ENCODE measurements at regions not wholly inside any gene's neighbourhood (a gene's known extent, or its start where the extent isn't known, plus 50 kb on each side); places are given as distances from the start of the nearest gene placed in this dataset.

DNA sequence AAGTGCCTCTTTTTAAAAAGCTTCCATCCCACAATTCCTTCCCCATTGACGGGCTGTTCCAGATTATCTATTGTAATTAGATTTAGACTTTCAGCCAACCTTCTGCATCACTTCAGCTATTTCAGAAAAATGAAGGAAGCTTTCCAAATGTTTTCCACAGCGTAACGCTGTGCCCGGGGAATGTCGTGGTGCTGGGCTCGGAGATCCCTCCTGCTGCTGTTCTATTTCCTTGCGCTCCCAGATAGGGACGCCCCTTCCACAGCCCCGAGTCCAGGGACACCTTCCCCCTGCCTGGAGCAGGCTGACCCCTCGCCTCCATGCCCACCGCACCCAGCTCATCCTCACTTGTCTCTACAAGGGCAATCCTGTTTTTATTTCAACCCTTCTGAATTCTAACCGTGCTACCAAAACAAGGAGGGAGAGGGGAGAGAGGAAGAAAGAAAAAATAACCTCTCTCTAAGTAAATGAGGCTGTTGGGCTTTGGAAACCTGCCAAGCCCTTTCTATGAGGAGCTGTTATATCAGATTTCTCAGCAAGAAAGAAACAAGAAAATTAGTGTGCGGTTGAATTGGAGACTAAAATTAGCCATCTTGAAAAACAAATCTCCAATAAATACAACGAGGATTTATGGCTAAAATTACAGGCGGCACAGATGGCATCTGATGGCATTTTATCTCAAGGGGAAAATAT lies 366.9 kb downstream of the BRD1 start (continued):
- TF ChIP-seq PATZ1 (CRISPR knock-in tag; IDR thresholded peaks at IDR 0.05; ENCODE audit: borderline replicate concordance), result no peak

GRCh38 chr22:49460091-49460490 lies 367.6 kb downstream of the BRD1 start:
- no peak for ATAC-seq
- no peak for TF ChIP-seq ZNF70 (CRISPR knock-in tag; IDR thresholded peaks at IDR 0.05)
- no peak for TF ChIP-seq ESRRG (CRISPR knock-in tag; IDR thresholded peaks at IDR 0.05)
- TF ChIP-seq ARNTL (CRISPR knock-in tag; IDR thresholded peaks at IDR 0.05; ENCODE audit: borderline replicate concordance, low read depth), result no peak
- TF ChIP-seq ZFP30 (CRISPR knock-in tag; IDR thresholded peaks at IDR 0.05), result no peak
- TF ChIP-seq RARB (CRISPR knock-in tag; IDR thresholded peaks at IDR 0.05), result no peak
- no peak for TF ChIP-seq PATZ1 (CRISPR knock-in tag; IDR thresholded peaks at IDR 0.05; ENCODE audit: borderline replicate concordance)
- TF ChIP-seq PPARA (CRISPR knock-in tag; IDR thresholded peaks at IDR 0.05; ENCODE audit: borderline replicate concordance), result no peak
- TF ChIP-seq CSDC2 (CRISPR knock-in tag; IDR thresholded peaks at IDR 0.05), result no peak
- TF ChIP-seq, protein P1, sequence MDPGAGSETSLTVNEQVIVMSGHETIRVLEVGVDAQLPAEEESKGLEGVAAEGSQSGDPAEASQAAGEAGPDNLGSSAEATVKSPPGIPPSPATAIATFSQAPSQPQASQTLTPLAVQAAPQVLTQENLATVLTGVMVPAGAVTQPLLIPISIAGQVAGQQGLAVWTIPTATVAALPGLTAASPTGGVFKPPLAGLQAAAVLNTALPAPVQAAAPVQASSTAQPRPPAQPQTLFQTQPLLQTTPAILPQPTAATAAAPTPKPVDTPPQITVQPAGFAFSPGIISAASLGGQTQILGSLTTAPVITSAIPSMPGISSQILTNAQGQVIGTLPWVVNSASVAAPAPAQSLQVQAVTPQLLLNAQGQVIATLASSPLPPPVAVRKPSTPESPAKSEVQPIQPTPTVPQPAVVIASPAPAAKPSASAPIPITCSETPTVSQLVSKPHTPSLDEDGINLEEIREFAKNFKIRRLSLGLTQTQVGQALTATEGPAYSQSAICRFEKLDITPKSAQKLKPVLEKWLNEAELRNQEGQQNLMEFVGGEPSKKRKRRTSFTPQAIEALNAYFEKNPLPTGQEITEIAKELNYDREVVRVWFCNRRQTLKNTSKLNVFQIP (CRISPR knock-in tag; IDR thresholded peaks at IDR 0.05; ENCODE audit: borderline replicate concordance, low read depth), result no peak
- TF ChIP-seq ZC3H10 (CRISPR knock-in tag; IDR thresholded peaks at IDR 0.05), result no peak
- TF ChIP-seq ZNF565 (CRISPR knock-in tag; conservative IDR thresholded peaks at IDR 0.05; ENCODE audit: low read depth), result no peak
- no peak for TF ChIP-seq TSHZ2 (CRISPR knock-in tag; IDR thresholded peaks at IDR 0.05)
- TF ChIP-seq BACH2 (CRISPR knock-in tag; IDR thresholded peaks at IDR 0.05; ENCODE audit: borderline replicate concordance), result no peak
- no peak for TF ChIP-seq TOX (CRISPR knock-in tag; IDR thresholded peaks at IDR 0.05; ENCODE audit: borderline replicate concordance)
- TF ChIP-seq ZNF8 (CRISPR knock-in tag; IDR thresholded peaks at IDR 0.05), result no peak
- no peak for TF ChIP-seq SNAI2 (CRISPR knock-in tag; IDR thresholded peaks at IDR 0.05)

DNA sequence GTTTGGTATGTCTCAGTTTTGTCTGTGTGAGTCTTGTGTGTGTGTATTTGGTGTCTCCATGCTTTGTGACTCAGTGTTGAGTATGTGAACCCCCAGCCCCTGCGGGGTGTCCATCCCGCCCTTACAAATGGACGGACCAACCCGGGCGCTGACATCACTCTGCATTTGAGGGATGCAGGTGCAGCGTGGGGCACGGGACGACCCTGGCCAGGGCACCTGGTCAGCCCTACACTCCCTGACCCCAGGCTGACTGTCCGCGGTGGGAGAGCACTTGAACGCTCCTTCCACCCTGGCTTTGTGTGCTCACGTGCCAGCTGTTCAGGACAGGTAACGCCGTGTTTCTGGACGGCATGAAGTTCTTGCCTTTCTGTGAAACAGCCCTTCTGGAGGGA lies 369.0 kb downstream of the BRD1 start:
- ATAC-seq, result no peak
- TF ChIP-seq CSDC2 (CRISPR knock-in tag; IDR thresholded peaks at IDR 0.05), result no peak
- no peak for TF ChIP-seq SNAI2 (CRISPR knock-in tag; IDR thresholded peaks at IDR 0.05)
- TF ChIP-seq PPARA (CRISPR knock-in tag; IDR thresholded peaks at IDR 0.05; ENCODE audit: borderline replicate concordance), result no peak
- TF ChIP-seq CREB5 (CRISPR knock-in tag; IDR thresholded peaks at IDR 0.05; ENCODE audit: low read depth), result no peak
- no peak for TF ChIP-seq ARNTL (CRISPR knock-in tag; IDR thresholded peaks at IDR 0.05; ENCODE audit: borderline replicate concordance, low read depth)
- no peak for TF ChIP-seq PATZ1 (CRISPR knock-in tag; IDR thresholded peaks at IDR 0.05; ENCODE audit: borderline replicate concordance)
- TF ChIP-seq TCF4 (CRISPR knock-in tag; IDR thresholded peaks at IDR 0.05; ENCODE audit: borderline replicate concordance), result no peak
- TF ChIP-seq CSRNP3 (CRISPR knock-in tag; IDR thresholded peaks at IDR 0.05), result no peak
- no peak for TF ChIP-seq OSR1 (CRISPR knock-in tag; IDR thresholded peaks at IDR 0.05)
- TF ChIP-seq ESRRG (CRISPR knock-in tag; IDR thresholded peaks at IDR 0.05), result no peak
- no peak for TF ChIP-seq ZFP30 (CRISPR knock-in tag; IDR thresholded peaks at IDR 0.05)
- TF ChIP-seq, protein P1 (CRISPR knock-in tag; IDR thresholded peaks at IDR 0.05; ENCODE audit: borderline replicate concordance, low read depth), result no peak

Data from SK-N-SH treated with all-trans-retinoic acid at 6 μM for 48 hours (cell line).